Esophagus muscularis mucosa (tissue), 3 donors: ENCODE measurements at regions not wholly inside any gene's neighbourhood (a gene's known extent, or its start where the extent isn't known, plus 50 kb on each side); places are given as distances from the start of the nearest gene placed in this dataset.

Experiments
- small RNA-seq, 3 donors: library from RNA; depleted of rRNA; stranded (forward); fragments of <200 nt; gene quantifications; one replicate each; pipeline ENCODE3, GENCODE V24; 2016

Small RNAs in the stretch of these regions (small RNA-seq; reads per million reads assigned to genes)
- gene RF00019, result 0 reads per million in 3 donors
